Pancreas (tissue), 10 donors: ENCODE measurements at regions not wholly inside any gene's neighbourhood (a gene's known extent, or its start where the extent isn't known, plus 50 kb on each side); places are given as distances from the start of the nearest gene placed in this dataset.
"Not testable (repeated sequence)": the region's sequence is repeated elsewhere in the genome, so short reads cannot be mapped to it uniquely, and the experiment has no call there.

ENCODE experiments used
- ATAC-seq, 4 donors: fragments of 200-7000 bp; cut with Tn5 transposase; one replicate each; pipeline versions ENCODE4 v1.8.0 to v1.9.1; 2020; ENCODE audit warnings: mild to moderate bottlenecking in 4 of 4, moderate library complexity in 4 of 4
- DNase-seq, 6 donors: peaks; one replicate each; pipeline ENCODE4 v3.0.0-alpha.2; 2020
- FAIRE-seq: peaks from 2 replicates; lab custom pipeline; 2012; peaks lifted over from hg19 to GRCh38; lab: Jason Lieb, UNC
- H3K27ac ChIP-seq, 4 donors: fragments of 200-600 bp; sonication (generic); 1 replicate in 3 of 4; 2 replicates in 1 of 4; pipeline versions ENCODE4 v1.5.0 to v1.8.0; 2020
- H3K27me3 ChIP-seq, 4 donors: fragments of 200-600 bp; one replicate each; pipeline ENCODE4 v1.8.0; 2021
- H3K36me3 ChIP-seq, 3 donors: fragments of 200-600 bp; sonication (generic) in 1 of 3; one replicate each; pipeline versions ENCODE4 v1.5.0 to v1.8.0; 2020 to 2021
- H3K4me1 ChIP-seq, 3 donors: fragments of 200-600 bp; one replicate each; pipeline ENCODE4 v1.8.0; 2021
- H3K4me3 ChIP-seq, 4 donors: fragments of 200-600 bp; sonication (generic) in 2 of 4; one replicate each; pipeline versions ENCODE4 v1.5.0 to v1.8.0; 2020 to 2021
- H3K9me3 ChIP-seq, 4 donors: fragments of 200-600 bp; one replicate each; pipeline ENCODE4 v1.8.0; 2021
- WGBS, 2 donors: extraction: QIAGEN DNeasy Blood & Tissue Kit; methylation state at CpG; one replicate each; pipeline ENCODE4 v1.1.7; 2013; 5-methylcytosine and 5-hydroxymethylcytosine counted together
- intact Hi-C, 3 donors: fragments of 100-400 bp; cut with DNase I; formaldehyde crosslinking; loops; one replicate each; pipeline versions ENCODE4 v1.11.1 to v1.14.2; 2022
- TF ChIP-seq, protein P1 (sequence below), 4 donors: fragments of 200-600 bp; sonication (generic) in 3 of 4; IDR thresholded peaks; one replicate each; pipeline versions ENCODE4 v1.5.0 to v1.8.0; 2021; ENCODE audit warnings: antibody characterized with exemption in 4 of 4
- donor health status: healthy with polysubstance abuse.
- donor health status: DM: no; HTN: no; CAD: no; lungs with moderate emphysema.
- donor health status: DM: no; HTN: no; CAD: no.
- donor health status: control.
- donor health status: control.
- donor health status: Bipolar disorder and iron deficiency.
- donor health status: DM: yes; HTN: yes; CAD: no.
- donor health status: DM: no; HTN: no; CAD: no.
- donor health status: DM: no; HTN: no; CAD: no.
- donor health status: DM: yes; HTN: yes; CAD: no.

DNA sequence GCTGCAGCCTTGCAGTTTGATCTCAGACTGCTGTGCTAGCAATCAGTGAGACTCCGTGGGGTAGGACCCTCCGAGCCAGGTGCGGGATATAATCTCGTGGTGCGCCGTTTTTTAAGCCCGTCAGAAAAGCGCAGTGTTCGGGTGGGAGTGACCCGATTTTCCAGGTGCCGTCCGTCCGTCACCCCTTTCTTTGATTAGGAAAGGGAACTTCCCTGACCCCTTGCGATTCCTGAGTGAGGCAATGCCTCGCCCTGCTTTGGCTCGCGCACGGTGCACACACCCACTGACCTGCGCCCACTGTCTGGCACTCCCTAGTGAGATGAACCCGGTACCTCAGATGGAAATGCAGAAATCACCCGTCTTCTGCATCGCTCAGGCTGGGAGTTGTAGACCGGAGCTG lies 203.2 kb downstream of the SNCAIP start:
- H3K36me3 ChIP-seq, ATAC-seq, DNase-seq: not testable (repeated sequence)

DNA sequence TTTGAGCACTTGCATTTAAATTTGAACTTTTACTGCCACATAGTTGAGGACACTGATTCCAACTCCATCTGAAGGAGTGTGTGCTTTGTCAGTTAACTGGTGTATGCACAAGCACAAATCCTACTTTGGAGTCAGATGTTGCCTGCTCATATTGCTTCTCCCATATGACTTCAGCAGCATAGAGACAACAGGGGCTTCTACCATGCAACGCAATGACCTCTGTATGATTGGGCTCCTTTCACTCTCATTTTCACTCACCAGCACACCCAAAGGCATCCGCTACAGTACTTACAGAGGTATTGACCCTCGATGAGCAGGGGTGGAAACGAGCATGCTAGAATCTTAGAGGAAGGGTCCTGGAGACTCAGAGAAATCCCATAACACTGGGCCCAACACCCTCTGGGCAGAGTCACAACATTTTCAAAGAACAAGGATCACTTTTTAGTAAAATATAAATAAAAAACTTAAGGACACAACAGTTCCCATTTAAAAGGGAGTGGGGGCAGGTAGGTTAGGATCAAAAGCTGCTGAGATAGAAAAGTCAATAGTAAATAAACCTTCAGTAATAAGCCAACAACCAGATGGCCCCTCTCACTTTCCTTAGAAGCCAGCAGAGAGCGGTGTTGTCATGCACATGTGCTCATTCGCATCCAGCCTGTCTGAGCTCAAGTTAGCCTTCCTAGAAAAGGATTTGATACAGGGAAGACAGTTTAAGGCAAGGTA lies 203.8 kb downstream of the SNCAIP start:
- peak in 3 of 6 donors; percentile 16 to 44 (median 24) for DNase-seq
- FAIRE-seq: no peak
- Histone ChIP-seq H3K9me3 (no peaks in the 10 kb centered on the region), H3K27me3 (no peaks in the 10 kb centered on the region), H3K36me3 (no peaks in the 10 kb centered on the region), H3K4me3 (no peak overlapping the region), H3K4me1 (no peaks in the 10 kb centered on the region), H3K27ac (no peak overlapping the region)
- ATAC-seq: peak; percentile 46 to 99 (median 94)
- intact Hi-C loops: loop anchor here in 1 of 3 donors (10.0 kb wide), 1 partner anchor 579 kb away; no protein-coding TSS in a partner anchor
- TF ChIP-seq, protein P1, sequence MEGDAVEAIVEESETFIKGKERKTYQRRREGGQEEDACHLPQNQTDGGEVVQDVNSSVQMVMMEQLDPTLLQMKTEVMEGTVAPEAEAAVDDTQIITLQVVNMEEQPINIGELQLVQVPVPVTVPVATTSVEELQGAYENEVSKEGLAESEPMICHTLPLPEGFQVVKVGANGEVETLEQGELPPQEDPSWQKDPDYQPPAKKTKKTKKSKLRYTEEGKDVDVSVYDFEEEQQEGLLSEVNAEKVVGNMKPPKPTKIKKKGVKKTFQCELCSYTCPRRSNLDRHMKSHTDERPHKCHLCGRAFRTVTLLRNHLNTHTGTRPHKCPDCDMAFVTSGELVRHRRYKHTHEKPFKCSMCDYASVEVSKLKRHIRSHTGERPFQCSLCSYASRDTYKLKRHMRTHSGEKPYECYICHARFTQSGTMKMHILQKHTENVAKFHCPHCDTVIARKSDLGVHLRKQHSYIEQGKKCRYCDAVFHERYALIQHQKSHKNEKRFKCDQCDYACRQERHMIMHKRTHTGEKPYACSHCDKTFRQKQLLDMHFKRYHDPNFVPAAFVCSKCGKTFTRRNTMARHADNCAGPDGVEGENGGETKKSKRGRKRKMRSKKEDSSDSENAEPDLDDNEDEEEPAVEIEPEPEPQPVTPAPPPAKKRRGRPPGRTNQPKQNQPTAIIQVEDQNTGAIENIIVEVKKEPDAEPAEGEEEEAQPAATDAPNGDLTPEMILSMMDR (IDR thresholded peaks at IDR 0.05): peak in 3 of 4 donors; percentile 37 to 46 (median 43)
- WGBS, 2 donors: 30 to 33% methylated on average over 6 of the region's 6 CpGs

More for the DNA sequence above, 203.2 kb downstream of the SNCAIP start:
- not testable (repeated sequence) for H3K4me1 ChIP-seq, H3K9me3 ChIP-seq, FAIRE-seq, H3K27ac ChIP-seq, H3K27me3 ChIP-seq, H3K4me3 ChIP-seq
- 71 to 86% methylated on average over 15 to 23 of the region's 23 CpGs for WGBS, 2 donors
- intact Hi-C loops: loop anchor here in 1 of 3 donors (10.0 kb wide), 1 partner anchor 580 kb away; no protein-coding TSS in a partner anchor

DNA sequence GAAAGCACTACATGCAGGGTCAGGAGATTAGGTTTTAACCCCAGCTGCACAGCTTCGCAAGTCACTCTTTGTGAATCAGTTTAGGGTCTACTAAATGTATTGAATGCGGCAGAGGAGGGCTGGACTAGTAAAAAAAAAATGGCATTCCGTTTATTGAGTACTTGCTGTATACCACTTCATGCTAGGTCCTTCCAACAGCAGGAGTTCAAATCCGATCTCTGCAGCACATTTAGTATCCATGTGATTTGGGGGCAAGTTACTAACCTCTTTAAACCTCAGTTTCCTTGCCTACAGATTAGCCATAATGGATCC lies 204.4 kb downstream of the SNCAIP start:
- TF ChIP-seq, protein P1 (IDR thresholded peaks at IDR 0.05): no peak
- DNase-seq (no peak), FAIRE-seq (no peak), ATAC-seq (no peak)
- intact Hi-C loops: loop anchor here in 1 of 3 donors (10.0 kb wide), 1 partner anchor 578 kb away; no protein-coding TSS in a partner anchor
- Histone ChIP-seq H3K27me3 (no peaks in the 10 kb centered on the region), H3K36me3 (no peaks in the 10 kb centered on the region), H3K9me3 (no peaks in the 10 kb centered on the region), H3K4me3 (no peak overlapping the region), H3K27ac (no peak overlapping the region), H3K4me1 (no peaks in the 10 kb centered on the region)
- 40 to 44% methylated on average over 4 of the region's 4 CpGs for whole genome bisulfite sequencing, 2 donors

DNA sequence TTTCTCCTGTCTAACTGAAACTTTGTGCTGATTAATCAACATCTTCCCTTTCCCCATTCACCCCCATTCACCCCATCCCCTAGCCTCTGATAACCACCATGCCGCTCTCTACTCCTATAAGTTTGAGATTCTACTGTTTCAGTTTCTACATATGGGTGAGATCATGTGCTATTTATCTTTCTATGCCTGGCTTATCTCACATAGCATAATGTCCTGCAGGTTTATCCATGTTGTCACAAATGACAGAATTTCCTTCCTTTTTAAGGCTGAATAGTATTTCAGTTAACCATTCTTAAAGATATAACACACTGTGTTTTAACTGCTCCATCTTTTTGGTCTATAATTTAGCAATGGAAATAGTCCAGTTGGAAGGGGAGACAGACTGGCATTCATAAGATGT lies 205.1 kb downstream of the SNCAIP start:
- no peaks in the 10 kb centered on the region for H3K9me3 ChIP-seq
- no peaks in the 10 kb centered on the region for H3K27me3 ChIP-seq
- no peak overlapping the region for H3K4me3 ChIP-seq
- TF ChIP-seq, protein P1 (IDR thresholded peaks at IDR 0.05): no peak
- H3K36me3 ChIP-seq: no peaks in the 10 kb centered on the region
- no peak for ATAC-seq
- DNase-seq: no peak
- 93 to 97% methylated on average over 1 of the region's 1 CpG for WGBS, 2 donors
- no peaks in the 10 kb centered on the region for H3K4me1 ChIP-seq
- intact Hi-C loops: loop anchor here in 1 of 3 donors (10.0 kb wide), 1 partner anchor 578 kb away; no protein-coding TSS in a partner anchor
- FAIRE-seq: no peak
- H3K27ac ChIP-seq: no peak overlapping the region

DNA sequence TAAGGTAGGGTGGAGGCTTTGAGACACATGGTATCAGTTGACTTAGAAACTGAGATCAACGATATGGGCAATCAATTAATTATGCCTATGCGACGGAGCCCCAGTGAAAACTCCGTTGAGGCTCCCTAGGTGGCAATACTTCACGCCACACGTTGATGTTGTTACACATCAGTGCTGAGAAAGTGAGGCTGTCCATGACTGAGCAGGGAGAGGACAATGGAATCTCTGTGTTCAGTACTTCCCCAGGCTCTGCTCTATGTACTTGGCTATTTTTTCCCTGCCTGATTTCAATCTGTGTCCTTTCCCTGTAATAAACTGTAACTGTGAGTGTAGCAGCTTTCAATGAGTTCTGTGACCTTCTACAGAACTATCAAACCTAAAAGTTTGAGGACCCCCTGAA lies 211.7 kb downstream of the SNCAIP start:
- ATAC-seq (peak in 1 of 4 donors; percentile 49), DNase-seq (no peak), FAIRE-seq (no peak)
- TF ChIP-seq, protein P1 (IDR thresholded peaks at IDR 0.05): no peak
- H3K9me3 ChIP-seq: no peaks in the 10 kb centered on the region
- no peaks in the 10 kb centered on the region for H3K36me3 ChIP-seq
- intact Hi-C loops: no loop called here
- no peak overlapping the region for H3K27ac ChIP-seq
- no peak overlapping the region for H3K4me3 ChIP-seq
- H3K27me3 ChIP-seq: no peaks in the 10 kb centered on the region
- H3K4me1 ChIP-seq: no peaks in the 10 kb centered on the region
- WGBS, 2 donors: 44 to 45% methylated on average over 6 of the region's 6 CpGs
